LNCaP clone FGC (cell line): ENCODE measurements at regions not wholly inside any gene's neighbourhood (a gene's known extent, or its start where the extent isn't known, plus 50 kb on each side); places are given as distances from the start of the nearest gene placed in this dataset.

ENCODE experiments used
- DNase-seq: peaks from one replicate; pipeline ENCODE4 v3.0.0-alpha.2; 2011; ENCODE audit warnings: low read depth
- H3K4me3 ChIP-seq: 2 replicates; pipeline ENCODE4 v1.5.1; 2011; ENCODE audit warnings: mild to moderate bottlenecking, low read depth, low read length, control low read depth
- CTCF ChIP-seq: IDR thresholded peaks from 2 replicates; pipeline ENCODE4 v1.5.1; 2012; ENCODE audit warnings: mild to moderate bottlenecking; ENCODE audit not compliant: control insufficient read depth, insufficient read depth; ENCODE audit errors: extremely low read depth

GRCh38 chr13:111981006-111981405 lies 85.9 kb upstream of the SOX1 start:
- DNase-seq = no peak
- no peak overlapping the region for H3K4me3 ChIP-seq
- no peak for TF ChIP-seq CTCF

GRCh38 chr13:111981446-111982165 lies 85.3 kb upstream of the SOX1 start:
- H3K4me3 ChIP-seq = no peak overlapping the region
- DNase-seq = no peak
- TF ChIP-seq CTCF = no peak

- no peak overlapping the region for H3K4me3 ChIP-seq
- TF ChIP-seq CTCF = no peak
- DNase-seq = no peak
Observed at GRCh38 chr13:111984349-111984748, 82.6 kb upstream of the SOX1 start.

- DNase-seq = no peak
- H3K4me3 ChIP-seq = no peak overlapping the region
- TF ChIP-seq CTCF = no peak
Observed at GRCh38 chr13:111990362-111990761, 76.6 kb upstream of the SOX1 start.

- TF ChIP-seq CTCF = no peak
- no peak overlapping the region for H3K4me3 ChIP-seq
- DNase-seq = no peak
Observed at GRCh38 chr13:111992911-111993310, 74.0 kb upstream of the SOX1 start.

- no peak for DNase-seq
- no peak for TF ChIP-seq CTCF
- no peak overlapping the region for H3K4me3 ChIP-seq
Observed at GRCh38 chr13:111993691-111994090, 73.3 kb upstream of the SOX1 start.

GRCh38 chr13:111994578-111994977 lies 72.4 kb upstream of the SOX1 start:
- H3K4me3 ChIP-seq = no peak overlapping the region
- no peak for TF ChIP-seq CTCF
- no peak for DNase-seq
